IMR-90 (cell line): ENCODE measurements at regions not wholly inside any gene's neighbourhood (a gene's known extent, or its start where the extent isn't known, plus 50 kb on each side); places are given as distances from the start of the nearest gene placed in this dataset.

Experiments used
- ATAC-seq: fragments of 200-7000 bp; cut with Tn5 transposase; 2 replicates; pipeline ENCODE4 v1.9.1; 2020; ENCODE audit warnings: low read depth, mild to moderate bottlenecking, moderate library complexity
- BruUV-seq: library from RNA; stranded (reverse); fragments of 400-500 nt; replicated peaks from 2 replicates; lab custom pipeline; 2021; lab: Mats Ljungman, UMichigan
- CTCF ChIA-PET: fragments of 300-600 bp; formaldehyde crosslinking; extraction: SDS; loops from one replicate; lab custom pipeline; 2021; ENCODE audit warnings: antibody characterized with exemption; lab: Yijun Ruan, JAX
- POLR2A ChIA-PET: fragments of 300-600 bp; sonication (Branson Sonifier 250); formaldehyde crosslinking; loops from one replicate; lab custom pipeline; 2022; ENCODE audit warnings: antibody characterized with exemption; ENCODE audit not compliant: unreplicated experiment; lab: Charles Lee
- DNase-seq: peaks from one replicate; pipeline ENCODE4 v3.0.0; 2013
- H2AFZ ChIP-seq: replicated peaks from 2 replicates; pipeline ENCODE3; 2013; ENCODE audit warnings: low read length, mild to moderate bottlenecking; ENCODE audit not compliant: poor library complexity
- H2AK5ac ChIP-seq: 2 replicates; pipeline ENCODE4 v1.6.1; 2013; ENCODE audit warnings: low read depth, low read length, inconsistent platforms
- H2AK9ac ChIP-seq: replicated peaks from 2 replicates; pipeline ENCODE3; 2013; ENCODE audit warnings: mild to moderate bottlenecking, low read depth, low read length, moderate library complexity; ENCODE audit not compliant: poor library complexity
- H2BK120ac ChIP-seq: 2 replicates; pipeline ENCODE4 v1.6.1; 2013; ENCODE audit warnings: low read depth, low read length, inconsistent platforms
- H2BK15ac ChIP-seq: 3 replicates; pipeline ENCODE4 v1.6.1; 2013; ENCODE audit warnings: low read depth, low read length, inconsistent platforms
- H2BK20ac ChIP-seq: 2 replicates; pipeline ENCODE4 v1.6.1; 2013; ENCODE audit warnings: low read depth, mild to moderate bottlenecking, inconsistent platforms, low read length, moderate library complexity
- H2BK5ac ChIP-seq: 2 replicates; pipeline ENCODE4 v1.6.1; 2013; ENCODE audit warnings: mild to moderate bottlenecking, low read depth, low read length, inconsistent platforms; ENCODE audit not compliant: poor library complexity, severe bottlenecking
- H3K14ac ChIP-seq: replicated peaks from 2 replicates; pipeline ENCODE4 v1.6.1; 2013; ENCODE audit warnings: low read depth, low read length, inconsistent platforms
- H3K18ac ChIP-seq: 2 replicates; pipeline ENCODE4 v1.6.1; 2013; ENCODE audit warnings: low read depth, low read length, control low read depth
- H3K23ac ChIP-seq: 2 replicates; pipeline ENCODE4 v1.6.1; 2013; ENCODE audit warnings: low read depth, low read length, inconsistent platforms
- H3K27ac ChIP-seq: 2 replicates; pipeline ENCODE4 v1.5.1; 2013; ENCODE audit warnings: mild to moderate bottlenecking, control low read depth, low read length; ENCODE audit not compliant: insufficient read depth
- H3K27me3 ChIP-seq: 2 replicates; pipeline ENCODE4 v1.6.1; 2013; ENCODE audit warnings: low read length; ENCODE audit not compliant: control insufficient read depth, insufficient read depth
- H3K36me3 ChIP-seq: 2 replicates; pipeline ENCODE4 v1.6.1; 2013; ENCODE audit warnings: low read length, mixed read lengths; ENCODE audit not compliant: control insufficient read depth, insufficient read depth
- H3K4ac ChIP-seq: 2 replicates; pipeline ENCODE4 v1.6.1; 2013; ENCODE audit warnings: low read depth, low read length, inconsistent platforms
- H3K4me1 ChIP-seq: 2 replicates; pipeline ENCODE4 v1.6.1; 2013; ENCODE audit warnings: low read length, mixed read lengths; ENCODE audit not compliant: control insufficient read depth, insufficient read depth
- H3K4me2 ChIP-seq: 2 replicates; pipeline ENCODE4 v1.6.1; 2013; ENCODE audit warnings: low read depth, mild to moderate bottlenecking, control low read depth, low read length, moderate library complexity
- H3K4me3 ChIP-seq: 2 replicates; pipeline ENCODE4 v1.5.1; 2013; ENCODE audit warnings: low read depth, mild to moderate bottlenecking, control low read depth, low read length, moderate library complexity; ENCODE audit not compliant: insufficient read depth
- H3K56ac ChIP-seq: 2 replicates; pipeline ENCODE4 v1.6.1; 2013; ENCODE audit warnings: low read length, inconsistent platforms; ENCODE audit not compliant: insufficient read depth; ENCODE audit errors: extremely low read depth
- H3K79me1 ChIP-seq, 2 experiments: 2 replicates each; pipeline ENCODE4 v1.6.1; 2013; ENCODE audit warnings: low read length in 2 of 2, inconsistent platforms in 1 of 2, low read depth in 1 of 2
- H3K9ac ChIP-seq: 2 replicates; pipeline ENCODE4 v1.6.1; 2013; ENCODE audit warnings: low read depth, low read length, control low read depth
- H3K9me1 ChIP-seq: 2 replicates; pipeline ENCODE4 v1.6.1; 2013; ENCODE audit warnings: low read length, inconsistent platforms; ENCODE audit not compliant: insufficient read depth
- H3K9me3 ChIP-seq: 2 replicates; pipeline ENCODE4 v1.6.1; 2013; ENCODE audit warnings: low read length; ENCODE audit not compliant: control insufficient read depth, insufficient read depth
- H4K20me1 ChIP-seq: 2 replicates; pipeline ENCODE4 v1.6.1; 2013; ENCODE audit warnings: low read length, inconsistent platforms; ENCODE audit not compliant: insufficient read depth
- H4K5ac ChIP-seq: 2 replicates; pipeline ENCODE4 v1.6.1; 2013; ENCODE audit warnings: mild to moderate bottlenecking, low read depth, low read length, control low read depth
- H4K8ac ChIP-seq, 2 experiments: 2 replicates each; pipeline ENCODE4 v1.6.1; 2013; ENCODE audit warnings: low read depth in 2 of 2, low read length in 2 of 2, control low read depth in 1 of 2, inconsistent platforms in 1 of 2
- H4K91ac ChIP-seq: 2 replicates; pipeline ENCODE4 v1.6.1; 2013; ENCODE audit warnings: low read depth, low read length, inconsistent platforms; ENCODE audit not compliant: insufficient read depth
- BHLHE40 ChIP-seq: fragments of 150-350 bp; IDR thresholded peaks from 2 replicates; pipeline ENCODE4 v1.6.1; 2016; ENCODE audit warnings: mild to moderate bottlenecking, low read depth, low read length
- CTCF ChIP-seq: conservative IDR thresholded peaks from 2 replicates; pipeline ENCODE4 v1.5.1; 2012; ENCODE audit warnings: mild to moderate bottlenecking, low read depth, low read length, improper control_type of control experiment
- MAFK ChIP-seq: IDR thresholded peaks from 2 replicates; pipeline ENCODE4 v1.6.1; 2012; ENCODE audit warnings: low read depth, low read length, improper control_type of control experiment
- MXI1 ChIP-seq: IDR thresholded peaks from 2 replicates; pipeline ENCODE4 v1.6.1; 2012; ENCODE audit warnings: low read depth, mild to moderate bottlenecking, low read length, moderate library complexity, borderline replicate concordance
- RAD21 ChIP-seq: IDR thresholded peaks from 2 replicates; pipeline ENCODE4 v1.6.1; 2012; ENCODE audit warnings: low read length, improper control_type of control experiment
- RCOR1 ChIP-seq: IDR thresholded peaks from 2 replicates; pipeline ENCODE4 v1.6.1; 2012; ENCODE audit warnings: mild to moderate bottlenecking, low read length, improper control_type of control experiment; ENCODE audit not compliant: insufficient replicate concordance
- WGBS, 2 experiments: methylation state at CpG; one replicate each; pipeline versions ENCODE4 v1.1.5 to v1.1.7; 2013; ENCODE audit warnings: missing lambda C conversion rate in 2 of 2; ENCODE audit not compliant: insufficient read length in 1 of 2; ENCODE audit errors: extremely low coverage in 2 of 2; 5-methylcytosine and 5-hydroxymethylcytosine counted together
- dilution Hi-C: fragments of 300-500 bp; cut with HindIII; formaldehyde crosslinking; loops from one replicate; pipeline ENCODE4 v1.14.3; 2018; ENCODE audit warnings: low sequenced_read_pairs; ENCODE audit not compliant: unreplicated experiment
- in situ Hi-C: fragments of 300-500 bp; cut with MboI; formaldehyde crosslinking; loops from 3 replicates; pipeline ENCODE4 v1.14.3; 2019; ENCODE audit warnings: low sequenced_read_pairs, inconsistent platforms, mixed read lengths
- intact Hi-C: fragments of 100-400 bp; cut with micrococcal nuclease; formaldehyde crosslinking; loops from 2 replicates; pipeline ENCODE4 v1.10.0; 2022

GRCh38 chr1:229112832-229113548 is 157.9 kb upstream of the RAB4A start:
- in situ Hi-C loops, result no loop called here
- dilution Hi-C loops, result no loop called here
- intact Hi-C loops, result loop anchor here (10.0 kb wide), 1 partner anchor 332 kb away; no protein-coding TSS in a partner anchor
- no peak for TF ChIP-seq RAD21
- no peak for TF ChIP-seq MXI1
- TF ChIP-seq MAFK, result no peak
- TF ChIP-seq BHLHE40, result no peak
- no peak for TF ChIP-seq RCOR1
- TF ChIP-seq CTCF, result no peak
- ChIA-PET CTCF (no interaction called here), POLR2A (no interaction called here)
- no peaks in the 10 kb centered on the region for H3K79me1 ChIP-seq
- no peak overlapping the region for H3K9ac ChIP-seq
- no peaks in the 10 kb centered on the region for H3K36me3 ChIP-seq
- no peak overlapping the region for H2BK120ac ChIP-seq
- H4K91ac ChIP-seq, result no peak overlapping the region
- H2AK9ac ChIP-seq, result no peak overlapping the region
- H3K9me1 ChIP-seq, result no peaks in the 10 kb centered on the region
- H3K27ac ChIP-seq, result no peak overlapping the region
- H4K5ac ChIP-seq, result no peak overlapping the region
- DNase-seq (no peak), ATAC-seq (no peak)
- H3K14ac ChIP-seq, result no peak overlapping the region
- no peak overlapping the region for H2BK15ac ChIP-seq
- no peak overlapping the region for H3K4me2 ChIP-seq
- no peaks in the 10 kb centered on the region for H3K9me3 ChIP-seq
- no peak overlapping the region for H2AK5ac ChIP-seq
- H2BK20ac ChIP-seq, result no peak overlapping the region
- peaks cover 18% of the 10 kb centered on the region; the same call in 1 of the 2 replicates for H3K4me1 ChIP-seq
- no peaks in the 10 kb centered on the region for H4K20me1 ChIP-seq
- no peak overlapping the region for H3K4me3 ChIP-seq
- no peak overlapping the region for H2BK5ac ChIP-seq
- H4K8ac ChIP-seq, result no peak overlapping the region
- H2AFZ ChIP-seq, result no peak overlapping the region
- WGBS, 2 experiments, result no CpG with 5 or more reads among the region's 3 CpGs
- BruUV-seq, result no TSS peak
- H3K27me3 ChIP-seq, result peaks cover 36% of the 10 kb centered on the region; the same call in 1 of the 2 replicates
- H3K18ac ChIP-seq, result no peak overlapping the region
- no peak overlapping the region for H3K23ac ChIP-seq
- H3K56ac ChIP-seq, result no peak overlapping the region
- H3K4ac ChIP-seq, result no peak overlapping the region
